ENCODE measurements at regions not wholly inside any gene's neighbourhood (a gene's known extent, or its start where the extent isn't known, plus 50 kb on each side); places are given as distances from the start of the nearest gene placed in this dataset.

GRCh38 chr2:39540414-39540813, 103.3 kb upstream of the MAP4K3 start:
- no peak for DNase-seq

DNA sequence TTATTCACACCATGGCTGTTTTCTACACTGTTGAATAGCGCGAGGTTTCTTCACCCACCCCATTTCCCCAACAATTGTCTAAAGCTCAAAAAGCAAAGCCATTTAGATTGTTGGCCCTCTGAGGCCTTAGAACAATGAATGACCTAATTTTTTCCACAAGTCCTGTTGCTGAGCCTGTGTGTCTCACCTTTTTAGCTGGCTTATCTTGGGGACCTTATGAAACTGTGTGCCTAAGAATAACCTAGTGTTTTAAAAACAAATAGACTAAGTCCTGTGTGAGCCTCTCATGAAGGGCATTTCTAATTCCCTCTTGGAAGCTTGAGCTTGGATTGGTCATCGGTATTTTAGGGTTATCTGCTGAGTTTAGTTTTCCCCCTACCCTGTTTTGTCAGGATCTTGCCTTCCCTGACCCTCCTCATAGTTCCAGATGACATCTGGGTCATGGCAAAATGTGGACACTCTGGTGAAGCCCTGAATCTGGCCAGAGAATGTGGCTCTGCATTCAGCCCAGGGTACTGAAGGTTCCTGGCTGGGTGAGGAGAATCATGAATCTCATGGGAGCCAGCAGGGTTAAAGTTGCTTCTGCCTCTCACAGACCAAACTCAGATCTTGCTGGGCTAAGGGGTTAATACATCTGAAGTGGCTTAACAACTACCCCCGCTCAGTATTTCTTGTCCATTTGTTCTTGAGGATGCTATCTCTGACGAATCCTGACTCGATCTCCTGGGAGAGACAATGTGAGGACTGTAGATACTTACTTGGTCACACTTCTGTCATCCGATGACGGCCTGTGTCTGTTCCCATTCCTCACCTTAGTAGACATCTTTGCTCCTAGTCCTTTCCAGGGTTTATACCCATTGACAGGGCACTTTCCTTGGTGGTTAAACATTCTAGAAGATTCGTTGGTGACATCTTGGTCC, 104.2 kb upstream of the MAP4K3 start:
- DNase-seq, result no peak

GRCh38 chr2:39542523-39542922, 105.4 kb upstream of the MAP4K3 start:
- DNase-seq, result no peak

GRCh38 chr2:39545957-39546356, 108.9 kb upstream of the MAP4K3 start:
- no peak for DNase-seq

DNA sequence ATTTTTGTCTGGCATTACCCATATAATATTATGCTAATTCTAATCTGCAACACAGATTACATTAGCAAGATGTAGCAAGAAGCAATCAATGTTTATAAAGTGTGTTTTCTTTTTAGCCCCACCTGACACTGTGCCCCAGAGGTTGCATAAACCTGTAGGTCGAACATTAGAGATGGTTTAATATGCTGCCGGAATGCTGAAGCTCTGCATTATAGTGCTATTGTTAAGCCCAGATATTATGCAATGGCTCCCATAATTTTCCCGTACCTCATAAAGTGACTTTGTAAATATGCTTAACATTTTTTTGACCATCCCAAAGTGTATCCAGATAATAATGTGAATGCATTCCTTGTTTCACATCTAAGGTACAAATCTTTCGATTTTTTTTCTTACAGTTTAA, 109.3 kb upstream of the MAP4K3 start:
- DNase-seq, result no peak

- no peak for DNase-seq
Measured at GRCh38 chr2:39546937-39547336, 109.9 kb upstream of the MAP4K3 start.

GRCh38 chr2:39547811-39548719, 111.0 kb upstream of the MAP4K3 start:
- DNase-seq, result no peak

GRCh38 chr2:39549000-39549399, 111.9 kb upstream of the MAP4K3 start:
- no peak for DNase-seq

DNA sequence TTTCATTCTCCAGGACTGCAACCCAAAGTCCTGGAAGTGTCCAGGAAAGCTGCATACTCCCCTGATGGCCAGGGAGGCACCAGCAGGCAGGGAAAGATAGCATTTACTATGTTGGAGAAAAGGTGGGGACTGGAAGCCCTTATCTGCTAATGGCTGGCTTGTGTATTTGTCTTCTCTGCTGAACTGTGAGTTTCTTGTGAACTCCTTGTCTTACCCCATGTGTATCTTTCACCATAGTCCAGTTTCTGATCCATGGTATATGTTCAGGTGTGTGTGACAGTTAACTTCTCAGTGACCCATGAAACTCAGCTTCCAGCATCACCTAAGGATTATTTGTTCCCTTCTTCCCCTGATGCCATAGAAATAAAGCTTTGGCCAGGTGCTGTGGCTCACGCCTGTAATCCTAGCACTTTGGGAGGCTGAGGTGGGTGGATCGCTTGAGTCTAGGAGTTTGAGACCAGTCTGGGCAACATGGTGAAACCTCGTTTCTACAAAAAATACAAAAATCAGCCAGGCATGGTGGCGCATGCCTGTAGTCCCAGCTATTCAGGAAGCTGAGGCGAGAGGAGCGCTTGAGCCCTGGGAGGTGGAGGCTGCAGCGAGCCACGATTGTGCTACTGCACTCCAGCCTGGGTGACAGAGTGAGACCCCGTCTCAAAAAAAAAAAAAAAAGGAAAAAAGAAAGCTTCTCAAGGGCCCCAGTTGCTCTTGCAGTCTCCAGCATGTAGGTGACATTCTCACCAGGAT, 112.8 kb upstream of the MAP4K3 start:
- DNase-seq, result no peak

GRCh38 chr2:39550701-39551285, 113.7 kb upstream of the MAP4K3 start:
- DNase-seq, result no peak

DNA sequence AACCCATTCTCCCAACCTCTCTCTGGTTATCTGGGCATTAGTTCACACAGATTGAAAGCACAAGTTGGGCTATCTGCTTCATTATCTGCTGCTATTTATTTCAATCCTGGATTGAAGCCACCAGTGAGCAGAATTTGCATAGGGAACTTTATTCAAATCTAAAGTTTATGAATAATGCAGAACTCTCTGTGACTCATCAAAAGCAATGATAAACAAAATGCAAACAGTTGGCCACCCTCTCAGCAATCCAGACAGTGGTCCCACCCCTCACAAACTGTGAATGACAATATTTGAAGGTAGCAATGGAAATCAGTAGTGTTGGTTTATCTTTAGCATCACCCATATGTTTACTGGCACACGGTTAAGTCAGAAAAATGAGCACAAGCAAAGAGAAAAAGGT, 106.8 kb upstream of the TMEM178A start:
- no peak for DNase-seq

- DNase-seq, result no peak
Measured at GRCh38 chr2:39563572-39563971, 102.1 kb upstream of the TMEM178A start.

DNA sequence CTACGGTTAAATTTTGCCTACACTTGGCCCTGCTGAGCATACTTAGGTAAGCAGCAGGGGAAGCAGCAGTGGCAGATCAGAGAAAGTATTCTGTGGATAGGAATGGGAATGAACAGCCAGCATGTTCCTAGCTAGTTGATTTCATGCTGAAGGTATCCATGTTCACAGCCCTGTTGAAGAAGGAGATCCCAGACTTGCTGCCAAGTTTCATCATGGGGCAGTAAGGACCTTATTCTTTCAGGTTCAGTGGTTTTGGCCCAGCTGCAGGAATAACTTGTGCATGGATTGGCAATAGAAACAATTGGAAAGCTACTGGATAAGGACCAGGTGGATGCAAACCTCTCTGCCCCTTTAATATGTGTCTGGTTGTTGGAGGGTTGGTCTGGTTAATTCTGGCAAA, 98.2 kb upstream of the TMEM178A start:
- DNase-seq, result no peak

DNA sequence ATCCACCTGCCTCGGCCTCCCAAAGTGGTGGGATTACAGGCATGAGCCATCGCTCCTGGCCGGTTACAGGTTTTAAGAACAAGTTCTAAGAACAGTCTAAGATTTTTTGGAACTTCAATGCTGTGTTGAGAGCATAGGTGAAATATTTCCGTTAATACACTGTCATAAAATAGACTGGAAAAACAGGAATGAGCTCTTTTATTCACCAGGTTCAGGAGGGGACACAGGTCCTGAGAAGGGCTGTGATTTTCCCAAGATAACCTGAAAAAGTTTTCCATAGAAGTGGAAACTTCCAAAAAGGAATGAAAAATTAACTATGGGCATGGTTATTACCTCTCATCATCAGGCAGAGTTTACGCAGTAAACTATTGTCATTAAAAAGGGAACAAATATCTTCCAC, 97.6 kb upstream of the TMEM178A start:
- DNase-seq, result no peak

DNA sequence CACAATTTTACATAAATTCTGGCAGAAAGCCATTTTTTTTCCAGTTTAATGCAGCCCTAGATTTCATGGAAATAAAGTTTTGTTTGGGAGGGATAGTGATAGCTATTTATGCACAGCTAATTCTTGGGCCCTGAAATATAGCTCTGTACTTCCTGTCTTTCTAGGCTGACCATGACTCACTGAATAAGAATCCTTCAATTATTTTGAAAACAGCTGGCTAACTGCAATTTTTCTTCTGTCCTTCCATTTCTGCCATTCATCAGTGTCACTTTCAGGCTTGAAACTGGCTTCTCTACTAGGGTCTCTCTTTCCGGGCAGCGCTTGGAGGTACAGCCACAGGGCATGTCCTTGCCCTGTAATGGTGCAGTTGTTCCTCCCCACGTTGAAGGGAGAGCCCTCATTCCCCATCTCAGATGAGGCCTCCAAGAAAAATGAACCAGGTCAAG, 97.1 kb upstream of the TMEM178A start:
- no peak for DNase-seq

- DNase-seq, result no peak
Measured at GRCh38 chr2:39570130-39570555, 95.6 kb upstream of the TMEM178A start.

- no peak for DNase-seq
Measured at GRCh38 chr2:39570614-39571013, 95.1 kb upstream of the TMEM178A start.

DNA sequence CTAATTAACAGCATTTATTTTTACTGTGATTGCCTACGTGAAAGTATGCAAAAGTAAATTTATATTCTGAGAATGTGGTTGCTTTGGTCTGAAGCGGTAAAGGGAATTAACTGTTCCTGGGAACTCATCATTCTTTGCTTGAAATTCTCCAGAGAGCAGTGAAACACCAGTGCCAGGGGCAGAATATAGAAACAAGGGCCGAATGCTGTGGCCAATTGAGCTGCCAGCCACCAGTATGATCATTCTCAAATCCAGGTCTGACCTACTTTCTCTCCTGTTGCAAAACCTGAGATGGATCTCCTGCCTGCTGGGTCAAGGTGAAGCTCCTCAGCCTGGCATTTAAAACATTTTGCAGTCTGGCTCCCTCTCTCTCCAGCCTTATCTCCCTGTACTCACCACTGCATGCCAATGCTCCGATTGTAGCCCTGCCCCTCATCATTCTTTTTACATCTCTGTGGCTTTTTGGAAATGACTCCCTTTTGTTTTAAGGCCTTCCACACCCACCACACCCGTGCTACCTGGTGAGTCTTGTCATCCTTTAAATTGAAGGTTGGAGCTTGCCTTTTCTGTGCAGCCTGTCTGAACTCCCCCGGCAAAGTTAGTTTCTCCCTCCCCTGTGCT, 94.5 kb upstream of the TMEM178A start:
- no peak for DNase-seq

GRCh38 chr2:39573276-39573675, 92.4 kb upstream of the TMEM178A start:
- DNase-seq, result no peak

DNA sequence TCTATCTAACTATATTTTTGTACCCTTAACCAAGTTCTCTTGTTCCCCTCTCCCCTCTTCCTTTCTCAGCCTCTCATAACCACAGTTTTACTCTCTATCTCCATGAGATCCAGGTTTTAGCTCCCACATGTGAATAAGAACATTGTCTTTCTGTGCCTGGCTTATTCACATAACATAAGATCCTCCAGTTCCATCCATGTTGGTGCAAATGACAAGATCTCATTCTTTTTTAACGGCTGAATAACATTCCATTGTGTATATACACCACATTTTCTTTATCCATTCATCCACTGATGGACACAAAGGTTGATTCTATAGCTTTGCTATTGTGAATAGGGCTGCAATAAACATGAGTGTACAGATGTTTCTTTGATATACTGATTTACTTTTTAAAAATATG, 83.9 kb upstream of the TMEM178A start:
- DNase-seq, result no peak

GRCh38 chr2:39583213-39583612, 82.5 kb upstream of the TMEM178A start:
- no peak for DNase-seq

DNA sequence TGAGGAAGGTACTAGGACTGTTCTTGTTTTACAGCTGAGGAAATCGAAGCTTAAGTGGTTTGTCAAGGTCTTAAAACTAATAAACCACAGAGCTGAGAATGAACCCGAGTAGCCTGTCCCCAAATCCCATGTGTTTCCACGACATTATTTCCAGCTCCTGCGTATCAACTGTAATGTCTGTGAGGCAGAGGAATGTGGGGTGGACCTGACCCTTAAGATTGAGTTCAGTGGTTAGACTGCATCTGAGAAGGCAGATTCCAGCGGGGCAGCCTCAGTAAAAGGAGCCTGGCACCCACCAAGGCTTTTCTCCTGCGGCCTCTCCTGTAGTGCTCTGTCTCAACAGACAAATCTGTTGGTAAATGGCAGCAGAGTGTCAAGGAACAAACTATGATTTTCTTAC, 81.9 kb upstream of the TMEM178A start:
- no peak for DNase-seq

All from CD4-positive, alpha-beta T cell treated with Interleukin-21 for 1 hour (primary cell).